Tibial nerve (tissue), 4 donors: ENCODE measurements at regions not wholly inside any gene's neighbourhood (a gene's known extent, or its start where the extent isn't known, plus 50 kb on each side); places are given as distances from the start of the nearest gene placed in this dataset.

Source experiments
- CTCF ChIP-seq, 5 experiments: fragments of 200-600 bp in 3 of 5; fragments of 450-650 bp in 2 of 5; sonication (generic) in 3 of 5; IDR thresholded peaks; one replicate each; pipeline ENCODE4 v1.5.1; 2016 to 2019; ENCODE audit warnings: antibody characterized with exemption in 5 of 5, mild to moderate bottlenecking in 3 of 5, moderate library complexity in 2 of 5
- EP300 ChIP-seq, 2 donors: sonication (generic); formaldehyde crosslinking; IDR thresholded peaks; one replicate each; pipeline ENCODE4 v1.6.1; 2017; ENCODE audit warnings: antibody characterized with exemption in 2 of 2, mild to moderate bottlenecking in 1 of 2
- POLR2A ChIP-seq, 2 donors: fragments of 450-650 bp; IDR thresholded peaks; one replicate each; pipeline ENCODE4 v1.6.1; 2017; ENCODE audit warnings: antibody characterized with exemption in 2 of 2, mild to moderate bottlenecking in 2 of 2, moderate library complexity in 2 of 2

- TF ChIP-seq EP300 (IDR thresholded peaks at IDR 0.05) (no peak), POLR2A (IDR thresholded peaks at IDR 0.05) (no peak), CTCF (IDR thresholded peaks at IDR 0.05) (no peak)
These were observed 131.3 kb upstream of the AGA start for GRCh38 chr4:177573507-177573906.
